ENCODE measurements at regions not wholly inside any gene's neighbourhood (a gene's known extent, or its start where the extent isn't known, plus 50 kb on each side); places are given as distances from the start of the nearest gene placed in this dataset.
"Not testable (repeated sequence)": the region's sequence is repeated elsewhere in the genome, so short reads cannot be mapped to it uniquely, and the experiment has no call there.

- Histone ChIP-seq H3K36me3 (ENCODE audit: insufficient read depth, low read length) (no peaks in the 10 kb centered on the region), H3K79me2 (ENCODE audit: insufficient read depth, low read length) (no peaks in the 10 kb centered on the region), H3K27me3 (ENCODE audit: insufficient read depth, low read length, poor library complexity) (peaks cover 3% of the 10 kb centered on the region), H3K4me2 (ENCODE audit: insufficient read depth, low read length) (no peak overlapping the region), H3K4me3 (ENCODE audit: low read depth in 1 of 2, low read length in 2 of 2) (no peak overlapping the region), H3K4me1 (ENCODE audit: insufficient read depth, low read length) (no peaks in the 10 kb centered on the region), H3K9me3 (ENCODE audit: insufficient read depth, low read length, severe bottlenecking) (no peaks in the 10 kb centered on the region), H3K9ac (ENCODE audit: low read depth, low read length) (no peak overlapping the region), H4K20me1 (ENCODE audit: insufficient read depth, low read length) (no peaks in the 10 kb centered on the region), H2AFZ (ENCODE audit: low read depth, low read length) (no peak overlapping the region), H3K27ac (ENCODE audit: low read length) (no peak overlapping the region)
- ATAC-seq (ENCODE audit: insufficient read depth, low read depth) (no peak), DNase-seq (no peak)
- TF ChIP-seq EZH2 (IDR thresholded peaks at IDR 0.05; ENCODE audit: borderline replicate concordance, low read depth, low read length, severe bottlenecking): no peak
- TF ChIP-seq CTCF (IDR thresholded peaks at IDR 0.05; ENCODE audit: borderline replicate concordance, extremely low read depth, low read length, poor library complexity, severe bottlenecking): no peak
These were observed 497.7 kb downstream of the STK39 start for GRCh38 chr2:167749660-167750059.

GRCh38 chr2:167749016-167749415 is 498.4 kb downstream of the STK39 start:
- Histone ChIP-seq H3K9me3 (ENCODE audit: insufficient read depth, low read length, severe bottlenecking) (no peaks in the 10 kb centered on the region), H3K27me3 (ENCODE audit: insufficient read depth, low read length, poor library complexity) (peaks cover 3% of the 10 kb centered on the region), H3K4me1 (ENCODE audit: insufficient read depth, low read length) (no peaks in the 10 kb centered on the region), H3K4me2 (ENCODE audit: insufficient read depth, low read length) (no peak overlapping the region), H3K36me3 (ENCODE audit: insufficient read depth, low read length) (no peaks in the 10 kb centered on the region), H4K20me1 (ENCODE audit: insufficient read depth, low read length) (no peaks in the 10 kb centered on the region), H3K4me3 (ENCODE audit: low read depth in 1 of 2, low read length in 2 of 2) (no peak overlapping the region), H3K27ac (ENCODE audit: low read length) (no peak overlapping the region), H2AFZ (ENCODE audit: low read depth, low read length) (no peak overlapping the region), H3K9ac (ENCODE audit: low read depth, low read length) (no peak overlapping the region), H3K79me2 (ENCODE audit: insufficient read depth, low read length) (no peaks in the 10 kb centered on the region)
- ATAC-seq (ENCODE audit: insufficient read depth, low read depth) (no peak), DNase-seq (no peak)
- no peak for TF ChIP-seq CTCF (IDR thresholded peaks at IDR 0.05; ENCODE audit: borderline replicate concordance, extremely low read depth, low read length, poor library complexity, severe bottlenecking)
- no peak for TF ChIP-seq EZH2 (IDR thresholded peaks at IDR 0.05; ENCODE audit: borderline replicate concordance, low read depth, low read length, severe bottlenecking)

GRCh38 chr2:167748536-167748935 is 498.9 kb downstream of the STK39 start:
- ATAC-seq (ENCODE audit: insufficient read depth, low read depth) (no peak), DNase-seq (no peak)
- Histone ChIP-seq H3K9ac (ENCODE audit: low read depth, low read length) (no peak overlapping the region), H3K9me3 (ENCODE audit: insufficient read depth, low read length, severe bottlenecking) (no peaks in the 10 kb centered on the region), H3K27ac (ENCODE audit: low read length) (no peak overlapping the region), H3K4me3 (ENCODE audit: low read depth in 1 of 2, low read length in 2 of 2) (no peak overlapping the region), H3K4me1 (ENCODE audit: insufficient read depth, low read length) (no peaks in the 10 kb centered on the region), H3K36me3 (ENCODE audit: insufficient read depth, low read length) (no peaks in the 10 kb centered on the region), H4K20me1 (ENCODE audit: insufficient read depth, low read length) (no peaks in the 10 kb centered on the region), H3K27me3 (ENCODE audit: insufficient read depth, low read length, poor library complexity) (peaks cover 3% of the 10 kb centered on the region), H3K79me2 (ENCODE audit: insufficient read depth, low read length) (no peaks in the 10 kb centered on the region), H3K4me2 (ENCODE audit: insufficient read depth, low read length) (no peak overlapping the region), H2AFZ (ENCODE audit: low read depth, low read length) (no peak overlapping the region)
- TF ChIP-seq CTCF (IDR thresholded peaks at IDR 0.05; ENCODE audit: borderline replicate concordance, extremely low read depth, low read length, poor library complexity, severe bottlenecking) (no peak), EZH2 (IDR thresholded peaks at IDR 0.05; ENCODE audit: borderline replicate concordance, low read depth, low read length, severe bottlenecking) (no peak)

GRCh38 chr2:167745667-167746066 is 501.7 kb downstream of the STK39 start:
- Histone ChIP-seq H3K36me3 (ENCODE audit: insufficient read depth, low read length) (no peaks in the 10 kb centered on the region), H3K79me2 (ENCODE audit: insufficient read depth, low read length) (no peaks in the 10 kb centered on the region), H3K9me3 (ENCODE audit: insufficient read depth, low read length, severe bottlenecking) (no peaks in the 10 kb centered on the region), H3K27me3 (ENCODE audit: insufficient read depth, low read length, poor library complexity) (no peaks in the 10 kb centered on the region), H3K4me1 (ENCODE audit: insufficient read depth, low read length) (no peaks in the 10 kb centered on the region), H3K9ac (ENCODE audit: low read depth, low read length) (no peak overlapping the region), H4K20me1 (ENCODE audit: insufficient read depth, low read length) (no peaks in the 10 kb centered on the region), H3K4me2 (ENCODE audit: insufficient read depth, low read length) (no peak overlapping the region), H3K4me3 (ENCODE audit: low read depth in 1 of 2, low read length in 2 of 2) (no peak overlapping the region), H2AFZ (ENCODE audit: low read depth, low read length) (no peak overlapping the region), H3K27ac (ENCODE audit: low read length) (no peak overlapping the region)
- DNase-seq (no peak), ATAC-seq (ENCODE audit: insufficient read depth, low read depth) (no peak)
- TF ChIP-seq CTCF (IDR thresholded peaks at IDR 0.05; ENCODE audit: borderline replicate concordance, extremely low read depth, low read length, poor library complexity, severe bottlenecking): no peak
- TF ChIP-seq EZH2 (IDR thresholded peaks at IDR 0.05; ENCODE audit: borderline replicate concordance, low read depth, low read length, severe bottlenecking): no peak

- not testable (repeated sequence) for H3K36me3 ChIP-seq (ENCODE audit: insufficient read depth, low read length); H2AFZ ChIP-seq (ENCODE audit: low read depth, low read length); H3K27ac ChIP-seq (ENCODE audit: low read length); H3K9ac ChIP-seq (ENCODE audit: low read depth, low read length); H3K4me2 ChIP-seq (ENCODE audit: insufficient read depth, low read length); H3K9me3 ChIP-seq (ENCODE audit: insufficient read depth, low read length, severe bottlenecking); DNase-seq; ATAC-seq (ENCODE audit: insufficient read depth, low read depth); H3K79me2 ChIP-seq (ENCODE audit: insufficient read depth, low read length); H3K4me1 ChIP-seq (ENCODE audit: insufficient read depth, low read length); H3K27me3 ChIP-seq (ENCODE audit: insufficient read depth, low read length, poor library complexity); H4K20me1 ChIP-seq (ENCODE audit: insufficient read depth, low read length); H3K4me3 ChIP-seq (ENCODE audit: low read depth in 1 of 2, low read length in 2 of 2)
These were observed 507.5 kb downstream of the STK39 start for GRCh38 chr2:167739921-167740320.
